ENCODE measurements at regions not wholly inside any gene's neighbourhood (a gene's known extent, or its start where the extent isn't known, plus 50 kb on each side); places are given as distances from the start of the nearest gene placed in this dataset.

GRCh38 chr2:129248198-129248597, 731.3 kb upstream of the RAB6C start:
- DNase-seq: no peak

- DNase-seq: no peak
Measured at GRCh38 chr2:129252781-129253460, 726.5 kb upstream of the RAB6C start.

GRCh38 chr2:129253461-129253812, 726.0 kb upstream of the RAB6C start:
- no peak for DNase-seq

- no peak for DNase-seq
Measured at GRCh38 chr2:129254718-129255117, 724.7 kb upstream of the RAB6C start.

- no peak for DNase-seq
Measured at GRCh38 chr2:129255610-129256313, 723.7 kb upstream of the RAB6C start.

- DNase-seq: no peak
Measured at GRCh38 chr2:129256642-129257041, 722.8 kb upstream of the RAB6C start.

- no peak for DNase-seq
Measured at GRCh38 chr2:129262934-129263333, 716.5 kb upstream of the RAB6C start.

GRCh38 chr2:129263939-129264338, 715.5 kb upstream of the RAB6C start:
- DNase-seq: no peak

- DNase-seq: no peak
Measured at GRCh38 chr2:129267559-129267958, 711.9 kb upstream of the RAB6C start.

- no peak for DNase-seq
Measured at GRCh38 chr2:129273266-129274037, 706.0 kb upstream of the RAB6C start.

GRCh38 chr2:129274038-129274415, 705.4 kb upstream of the RAB6C start:
- no peak for DNase-seq

GRCh38 chr2:129274918-129275317, 704.5 kb upstream of the RAB6C start:
- DNase-seq: no peak

- no peak for DNase-seq
Measured at GRCh38 chr2:129275706-129276105, 703.8 kb upstream of the RAB6C start.

GRCh38 chr2:129276978-129277584, 702.4 kb upstream of the RAB6C start:
- DNase-seq: no peak

GRCh38 chr2:129277585-129277981, 701.9 kb upstream of the RAB6C start:
- no peak for DNase-seq

- DNase-seq: no peak
Measured at GRCh38 chr2:129281791-129282530, 697.5 kb upstream of the RAB6C start.

GRCh38 chr2:129285012-129285411, 694.5 kb upstream of the RAB6C start:
- DNase-seq: no peak

GRCh38 chr2:129293326-129293725, 686.1 kb upstream of the RAB6C start:
- no peak for DNase-seq

- no peak for DNase-seq
Measured at GRCh38 chr2:129296396-129296795, 683.1 kb upstream of the RAB6C start.

GRCh38 chr2:129296806-129297205, 682.7 kb upstream of the RAB6C start:
- no peak for DNase-seq

- no peak for DNase-seq
Measured at GRCh38 chr2:129297430-129297829, 682.0 kb upstream of the RAB6C start.

- no peak for DNase-seq
Measured at GRCh38 chr2:129299338-129299737, 680.1 kb upstream of the RAB6C start.

GRCh38 chr2:129299756-129300155, 679.7 kb upstream of the RAB6C start:
- no peak for DNase-seq
